Cardiac muscle cell (in vitro differentiated cells and primary cell): ENCODE measurements at regions not wholly inside any gene's neighbourhood (a gene's known extent, or its start where the extent isn't known, plus 50 kb on each side); places are given as distances from the start of the nearest gene placed in this dataset.

Source experiments
- DNase-seq, 2 donors: peaks; one replicate each; pipeline versions ENCODE4 v3.0.0 to v3.0.0-alpha.2; 2010 to 2017; ENCODE audit warnings: low read depth in 1 of 2, low spot score in 1 of 2
- H3K27ac ChIP-seq: fragments of 200-600 bp; sonication (generic); 2 replicates; pipeline ENCODE4 v1.5.1; 2016
- H3K27me3 ChIP-seq: fragments of 200-600 bp; sonication (generic); 2 replicates; pipeline ENCODE4 v1.6.0; 2016; ENCODE audit warnings: control low read depth
- H3K36me3 ChIP-seq: fragments of 200-600 bp; sonication (generic); 2 replicates; pipeline ENCODE4 v1.5.1; 2016; ENCODE audit warnings: control low read depth
- H3K4me1 ChIP-seq: fragments of 200-600 bp; sonication (generic); 2 replicates; pipeline ENCODE4 v1.8.1; 2017; ENCODE audit warnings: low read depth, mild to moderate bottlenecking, mixed run types
- H3K4me3 ChIP-seq: fragments of 200-600 bp; sonication (generic); 2 replicates; pipeline ENCODE4 v1.5.1; 2016; ENCODE audit warnings: mild to moderate bottlenecking
- H3K9me3 ChIP-seq: fragments of 200-600 bp; sonication (generic); 2 replicates; pipeline ENCODE4 v1.5.1; 2017; ENCODE audit warnings: low read depth, mild to moderate bottlenecking, control low read depth
- CTCF ChIP-seq: IDR thresholded peaks from 2 replicates; pipeline ENCODE4 v1.5.1; 2012; ENCODE audit warnings: low read depth, mild to moderate bottlenecking, low read length

- Histone ChIP-seq H3K9me3 (no peaks in the 10 kb centered on the region), H3K4me1 (peaks cover 10% of the 10 kb centered on the region), H3K27ac (no peak overlapping the region), H3K4me3 (no peak overlapping the region), H3K27me3 (no peaks in the 10 kb centered on the region), H3K36me3 (no peaks in the 10 kb centered on the region)
- TF ChIP-seq CTCF = no peak
- peak in 1 of 2 donors; percentile 48 for DNase-seq
Measured at GRCh38 chr7:137130751-137131158, 212.8 kb downstream of the PTN start.

- Histone ChIP-seq H3K4me3 (no peak overlapping the region), H3K4me1 (peaks cover 10% of the 10 kb centered on the region), H3K9me3 (no peaks in the 10 kb centered on the region), H3K36me3 (no peaks in the 10 kb centered on the region), H3K27me3 (no peaks in the 10 kb centered on the region), H3K27ac (no peak overlapping the region)
- no peak for DNase-seq
- TF ChIP-seq CTCF = no peak
Measured at GRCh38 chr7:137129025-137129424, 214.5 kb downstream of the PTN start.

- peaks cover 10% of the 10 kb centered on the region for H3K4me1 ChIP-seq
- no peak for DNase-seq
- H3K9me3 ChIP-seq = no peaks in the 10 kb centered on the region
- H3K27me3 ChIP-seq = no peaks in the 10 kb centered on the region
- no peak overlapping the region for H3K27ac ChIP-seq
- H3K4me3 ChIP-seq = no peak overlapping the region
- H3K36me3 ChIP-seq = no peaks in the 10 kb centered on the region
- no peak for TF ChIP-seq CTCF
Measured at GRCh38 chr7:137127806-137128205, 215.7 kb downstream of the PTN start.

GRCh38 chr7:137127058-137127457 is 216.5 kb downstream of the PTN start:
- no peak for TF ChIP-seq CTCF
- Histone ChIP-seq H3K4me3 (no peak overlapping the region), H3K27me3 (no peaks in the 10 kb centered on the region), H3K27ac (no peak overlapping the region), H3K4me1 (peaks cover 10% of the 10 kb centered on the region), H3K9me3 (no peaks in the 10 kb centered on the region), H3K36me3 (no peaks in the 10 kb centered on the region)
- DNase-seq = no peak

- H3K36me3 ChIP-seq = no peaks in the 10 kb centered on the region
- no peak overlapping the region for H3K27ac ChIP-seq
- no peaks in the 10 kb centered on the region for H3K27me3 ChIP-seq
- DNase-seq = no peak
- no peaks in the 10 kb centered on the region for H3K4me1 ChIP-seq
- H3K4me3 ChIP-seq = no peak overlapping the region
- TF ChIP-seq CTCF = no peak
- no peaks in the 10 kb centered on the region for H3K9me3 ChIP-seq
Measured at GRCh38 chr7:137122145-137122544, 221.4 kb downstream of the PTN start.

- Histone ChIP-seq H3K4me3 (no peak overlapping the region), H3K36me3 (no peaks in the 10 kb centered on the region), H3K27ac (no peak overlapping the region), H3K4me1 (no peaks in the 10 kb centered on the region), H3K27me3 (no peaks in the 10 kb centered on the region), H3K9me3 (no peaks in the 10 kb centered on the region)
- no peak for TF ChIP-seq CTCF
- DNase-seq = no peak
Measured at GRCh38 chr7:137120690-137121089, 222.8 kb downstream of the PTN start.
